Liver (tissue), 8 donors: ENCODE measurements at regions not wholly inside any gene's neighbourhood (a gene's known extent, or its start where the extent isn't known, plus 50 kb on each side); places are given as distances from the start of the nearest gene placed in this dataset.

Experiments
- DNase-seq: peaks from one replicate; pipeline ENCODE4 v3.0.0-alpha.2; 2017; ENCODE audit warnings: low spot score
- H3K27ac ChIP-seq, 2 donors: one replicate each; pipeline ENCODE4 v1.7.0; 2013; ENCODE audit warnings: inconsistent platforms in 2 of 2, low read length in 2 of 2, control low read depth in 1 of 2, low read depth in 1 of 2, mild to moderate bottlenecking in 1 of 2
- H3K27me3 ChIP-seq, 4 donors: one replicate each; pipeline versions ENCODE4 v1.6.1 to v1.7.0; 2013; ENCODE audit warnings: low read length in 3 of 4, inconsistent platforms in 1 of 4, mild to moderate bottlenecking in 1 of 4, moderate library complexity in 1 of 4; ENCODE audit not compliant: control insufficient read depth in 4 of 4, insufficient read depth in 4 of 4
- H3K36me3 ChIP-seq, 4 donors: one replicate each; pipeline versions ENCODE4 v1.6.1 to v1.7.0; 2013; ENCODE audit warnings: low read length in 3 of 4, mild to moderate bottlenecking in 3 of 4, low read depth in 1 of 4, moderate library complexity in 1 of 4; ENCODE audit not compliant: control insufficient read depth in 4 of 4, insufficient read depth in 3 of 4
- H3K4me1 ChIP-seq, 4 donors: one replicate each; pipeline versions ENCODE4 v1.6.1 to v1.7.0; 2013; ENCODE audit warnings: low read length in 3 of 4, mild to moderate bottlenecking in 3 of 4, moderate library complexity in 1 of 4; ENCODE audit not compliant: control insufficient read depth in 4 of 4, insufficient read depth in 4 of 4
- H3K4me3 ChIP-seq, 3 donors: one replicate each; pipeline versions ENCODE4 v1.6.1 to v1.7.0; 2013; ENCODE audit warnings: low read length in 3 of 3, control low read depth in 1 of 3, low read depth in 1 of 3, mild to moderate bottlenecking in 1 of 3
- H3K9ac ChIP-seq, 2 donors: one replicate each; pipeline ENCODE4 v1.7.0; 2013; ENCODE audit warnings: low read length in 2 of 2, mild to moderate bottlenecking in 2 of 2, moderate library complexity in 2 of 2, control low read depth in 1 of 2, low read depth in 1 of 2
- H3K9me3 ChIP-seq, 4 donors: one replicate each; pipeline versions ENCODE4 v1.6.1 to v1.7.0; 2013; ENCODE audit warnings: low read length in 3 of 4; ENCODE audit not compliant: control insufficient read depth in 4 of 4
- FOXA1 ChIP-seq: IDR thresholded peaks from 2 replicates; pipeline ENCODE4 v1.6.1; 2016; ENCODE audit warnings: antibody characterized with exemption
- FOXA2 ChIP-seq: IDR thresholded peaks from 2 replicates; pipeline ENCODE4 v1.6.1; 2016; ENCODE audit warnings: antibody characterized with exemption
- GABPA ChIP-seq, 2 donors: IDR thresholded peaks in 1 of 2; conservative IDR thresholded peaks in 1 of 2; 2 replicates each; pipeline ENCODE4 v1.6.1; 2016; ENCODE audit warnings: antibody characterized with exemption in 2 of 2, mild to moderate bottlenecking in 1 of 2, moderate library complexity in 1 of 2
- HNF4A ChIP-seq, 2 donors: conservative IDR thresholded peaks; 2 replicates each; pipeline ENCODE4 v1.6.1; 2016; ENCODE audit warnings: antibody characterized with exemption in 2 of 2, mild to moderate bottlenecking in 2 of 2
- HNF4G ChIP-seq: IDR thresholded peaks from 2 replicates; pipeline ENCODE4 v1.6.1; 2016; ENCODE audit warnings: antibody characterized with exemption
- JUND ChIP-seq, 2 donors: IDR thresholded peaks; 2 replicates each; pipeline ENCODE4 v1.6.1; 2016; ENCODE audit warnings: antibody characterized with exemption in 2 of 2
- RAD21 ChIP-seq, 2 donors: IDR thresholded peaks; 2 replicates each; pipeline ENCODE4 v1.6.1; 2016; ENCODE audit warnings: antibody characterized with exemption in 2 of 2, mild to moderate bottlenecking in 2 of 2
- RXRA ChIP-seq, 2 donors: IDR thresholded peaks; 2 replicates each; pipeline ENCODE4 v1.6.1; 2017 to 2018; ENCODE audit warnings: antibody characterized with exemption in 2 of 2, mild to moderate bottlenecking in 1 of 2
- SP1 ChIP-seq: IDR thresholded peaks from 2 replicates; pipeline ENCODE4 v1.6.1; 2018; ENCODE audit warnings: antibody characterized with exemption, mild to moderate bottlenecking
- TAF1 ChIP-seq: conservative IDR thresholded peaks from 2 replicates; pipeline ENCODE4 v1.6.1; 2016; ENCODE audit warnings: antibody characterized with exemption, mild to moderate bottlenecking
- WGBS: extraction: QIAGEN DNeasy Blood & Tissue Kit; methylation state at CpG from one replicate; pipeline ENCODE4 v1.1.7; 2013; 5-methylcytosine and 5-hydroxymethylcytosine counted together
- TF ChIP-seq, protein P1 (sequence below): IDR thresholded peaks from 2 replicates; pipeline ENCODE4 v1.6.1; 2016; ENCODE audit warnings: antibody characterized with exemption
- TF ChIP-seq, protein P2 (sequence below): fragments of 150-350 bp; IDR thresholded peaks from 2 replicates; pipeline ENCODE4 v1.5.1; 2017; ENCODE audit warnings: improper control_type of control experiment, low read depth, low read length; ENCODE audit not compliant: missing input control
- TF ChIP-seq, protein P3 (sequence below): IDR thresholded peaks from 2 replicates; pipeline ENCODE4 v1.6.1; 2016; ENCODE audit warnings: antibody characterized with exemption
- TF ChIP-seq, protein P4 (sequence below): IDR thresholded peaks from 2 replicates; pipeline ENCODE4 v1.6.1; 2016; ENCODE audit warnings: antibody characterized with exemption
- donor health status: healthy.
- donor health status: healthy.
- donor health status: healthy.
- donor health status: healthy.
- donor health status: healthy.

DNA sequence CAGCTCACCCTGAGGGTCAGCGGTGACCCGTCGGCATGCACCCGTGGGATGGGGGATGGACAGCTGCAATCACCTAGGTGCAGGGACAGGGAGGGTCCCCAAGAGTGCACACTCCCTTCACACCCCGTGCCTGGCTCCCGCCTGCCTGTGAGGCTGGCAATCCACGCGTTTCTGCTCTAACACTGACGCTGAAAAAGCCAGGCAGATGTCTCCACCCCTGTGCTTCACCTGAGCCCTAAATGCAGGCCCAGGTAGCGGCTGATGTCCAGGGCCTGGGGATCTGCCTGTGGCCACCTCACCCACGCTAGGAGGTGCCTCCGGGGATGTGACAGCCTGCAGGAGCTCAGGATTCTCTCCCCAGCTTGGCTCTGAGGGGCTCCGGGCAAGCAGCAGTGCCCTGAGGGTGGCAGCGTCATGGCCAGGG, 212.0 kb upstream of the SALL3 start:
- H3K27ac ChIP-seq = no peak overlapping the region
- H3K27me3 ChIP-seq = no peaks in the 10 kb centered on the region
- no peak for DNase-seq
- H3K4me1 ChIP-seq = no peaks in the 10 kb centered on the region
- H3K9me3 ChIP-seq = peaks cover 0 to 2% (median 0%) of the 10 kb centered on the region in 4 donors
- WGBS = 89% methylated on average over 14 of the region's 14 CpGs
- H3K36me3 ChIP-seq = no peaks in the 10 kb centered on the region
- no peak overlapping the region for H3K9ac ChIP-seq
- TF ChIP-seq JUND (IDR thresholded peaks at IDR 0.05) (no peak), HNF4A (conservative IDR thresholded peaks at IDR 0.05) (no peak), GABPA (IDR thresholded peaks at IDR 0.05 in 1 of 2, conservative IDR thresholded peaks at IDR 0.05 in 1 of 2) (no peak), FOXA1 (no peak), FOXA2 (no peak), TAF1 (no peak)
- TF ChIP-seq, protein P1, sequence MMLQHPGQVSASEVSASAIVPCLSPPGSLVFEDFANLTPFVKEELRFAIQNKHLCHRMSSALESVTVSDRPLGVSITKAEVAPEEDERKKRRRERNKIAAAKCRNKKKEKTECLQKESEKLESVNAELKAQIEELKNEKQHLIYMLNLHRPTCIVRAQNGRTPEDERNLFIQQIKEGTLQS = no peak
- no peak overlapping the region for H3K4me3 ChIP-seq

DNA sequence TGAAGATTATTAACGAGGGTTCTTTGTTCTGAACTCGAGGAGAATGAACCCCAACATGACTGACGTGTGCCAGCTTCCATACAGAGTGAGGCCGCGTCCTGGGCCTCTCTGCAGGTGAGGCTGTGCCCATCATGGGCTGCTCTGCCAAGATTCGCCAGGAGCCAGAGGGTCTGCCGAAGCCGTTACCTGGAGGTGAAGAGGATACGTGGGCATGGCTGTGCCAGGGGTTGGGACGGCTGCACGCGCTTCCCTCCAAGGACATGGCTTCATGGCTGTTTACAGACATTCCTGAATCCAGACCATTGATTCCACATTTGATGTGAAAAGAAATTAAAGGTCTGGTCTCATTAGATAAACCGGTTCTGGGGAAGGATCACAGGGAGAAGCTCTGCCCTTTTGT, 211.4 kb upstream of the SALL3 start:
- no peak overlapping the region for H3K9ac ChIP-seq
- H3K27me3 ChIP-seq = no peaks in the 10 kb centered on the region
- H3K9me3 ChIP-seq = no peaks in the 10 kb centered on the region
- 80% methylated on average over 13 of the region's 13 CpGs for WGBS
- no peaks in the 10 kb centered on the region for H3K36me3 ChIP-seq
- H3K4me1 ChIP-seq = no peaks in the 10 kb centered on the region
- DNase-seq = no peak
- no peak for TF ChIP-seq RXRA (IDR thresholded peaks at IDR 0.05)
- no peak for TF ChIP-seq GABPA (IDR thresholded peaks at IDR 0.05 in 1 of 2, conservative IDR thresholded peaks at IDR 0.05 in 1 of 2)
- TF ChIP-seq, protein P2, sequence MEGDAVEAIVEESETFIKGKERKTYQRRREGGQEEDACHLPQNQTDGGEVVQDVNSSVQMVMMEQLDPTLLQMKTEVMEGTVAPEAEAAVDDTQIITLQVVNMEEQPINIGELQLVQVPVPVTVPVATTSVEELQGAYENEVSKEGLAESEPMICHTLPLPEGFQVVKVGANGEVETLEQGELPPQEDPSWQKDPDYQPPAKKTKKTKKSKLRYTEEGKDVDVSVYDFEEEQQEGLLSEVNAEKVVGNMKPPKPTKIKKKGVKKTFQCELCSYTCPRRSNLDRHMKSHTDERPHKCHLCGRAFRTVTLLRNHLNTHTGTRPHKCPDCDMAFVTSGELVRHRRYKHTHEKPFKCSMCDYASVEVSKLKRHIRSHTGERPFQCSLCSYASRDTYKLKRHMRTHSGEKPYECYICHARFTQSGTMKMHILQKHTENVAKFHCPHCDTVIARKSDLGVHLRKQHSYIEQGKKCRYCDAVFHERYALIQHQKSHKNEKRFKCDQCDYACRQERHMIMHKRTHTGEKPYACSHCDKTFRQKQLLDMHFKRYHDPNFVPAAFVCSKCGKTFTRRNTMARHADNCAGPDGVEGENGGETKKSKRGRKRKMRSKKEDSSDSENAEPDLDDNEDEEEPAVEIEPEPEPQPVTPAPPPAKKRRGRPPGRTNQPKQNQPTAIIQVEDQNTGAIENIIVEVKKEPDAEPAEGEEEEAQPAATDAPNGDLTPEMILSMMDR = no peak
- no peak for TF ChIP-seq FOXA2
- no peak for TF ChIP-seq JUND (IDR thresholded peaks at IDR 0.05)
- H3K4me3 ChIP-seq = no peak overlapping the region
- H3K27ac ChIP-seq = no peak overlapping the region

DNA sequence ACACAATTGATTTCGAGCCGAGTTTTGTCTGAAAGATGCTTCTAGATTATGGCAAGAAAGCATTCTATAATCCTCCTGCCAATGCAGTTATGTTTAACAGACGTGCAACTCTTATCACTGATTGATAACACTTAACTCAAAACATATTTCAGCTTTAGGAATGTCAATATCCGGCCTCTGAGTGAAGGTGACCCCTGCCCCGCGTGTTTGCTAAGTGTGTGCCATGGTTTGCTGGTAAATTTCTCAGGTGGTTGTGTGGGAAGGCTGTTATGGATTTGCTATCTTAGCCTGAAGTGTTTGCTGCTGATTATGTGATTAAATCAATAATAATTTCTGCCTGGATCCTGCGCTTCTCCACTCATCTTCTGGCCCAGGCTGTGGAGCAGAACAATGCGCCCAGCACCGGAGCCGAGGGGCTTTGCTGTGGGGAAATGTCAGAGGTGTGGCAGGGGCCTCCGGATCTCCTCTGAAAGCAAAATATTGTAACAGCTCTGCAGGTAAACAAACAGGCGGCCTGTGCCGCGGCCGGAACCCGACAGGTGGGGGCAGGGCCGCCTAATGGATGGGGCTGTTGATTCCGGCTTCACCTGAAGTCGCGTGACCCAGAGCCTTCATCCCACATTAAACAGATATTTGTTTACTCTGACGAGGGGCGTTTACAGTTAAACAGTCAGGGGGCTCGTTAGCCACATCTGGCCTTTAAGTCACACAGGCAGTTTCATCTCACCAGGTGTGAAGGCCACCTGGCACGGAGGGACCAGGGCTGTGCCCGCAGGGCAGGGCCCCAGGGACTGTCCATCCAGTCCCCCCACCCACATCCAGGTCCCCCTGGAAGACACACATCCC, 210.7 kb upstream of the SALL3 start:
- no peaks in the 10 kb centered on the region for H3K4me1 ChIP-seq
- H3K9me3 ChIP-seq = no peaks in the 10 kb centered on the region
- H3K27ac ChIP-seq = no peak overlapping the region
- H3K9ac ChIP-seq = no peak overlapping the region
- TF ChIP-seq SP1 = no peak
- no peak for TF ChIP-seq JUND (IDR thresholded peaks at IDR 0.05)
- no peak for TF ChIP-seq RXRA (IDR thresholded peaks at IDR 0.05)
- no peak for TF ChIP-seq HNF4G
- TF ChIP-seq HNF4A (conservative IDR thresholded peaks at IDR 0.05) = no peak
- TF ChIP-seq, protein P1 = no peak
- TF ChIP-seq, protein P2 = no peak
- TF ChIP-seq, protein P3, sequence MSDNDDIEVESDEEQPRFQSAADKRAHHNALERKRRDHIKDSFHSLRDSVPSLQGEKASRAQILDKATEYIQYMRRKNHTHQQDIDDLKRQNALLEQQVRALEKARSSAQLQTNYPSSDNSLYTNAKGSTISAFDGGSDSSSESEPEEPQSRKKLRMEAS = no peak
- TF ChIP-seq, protein P4, sequence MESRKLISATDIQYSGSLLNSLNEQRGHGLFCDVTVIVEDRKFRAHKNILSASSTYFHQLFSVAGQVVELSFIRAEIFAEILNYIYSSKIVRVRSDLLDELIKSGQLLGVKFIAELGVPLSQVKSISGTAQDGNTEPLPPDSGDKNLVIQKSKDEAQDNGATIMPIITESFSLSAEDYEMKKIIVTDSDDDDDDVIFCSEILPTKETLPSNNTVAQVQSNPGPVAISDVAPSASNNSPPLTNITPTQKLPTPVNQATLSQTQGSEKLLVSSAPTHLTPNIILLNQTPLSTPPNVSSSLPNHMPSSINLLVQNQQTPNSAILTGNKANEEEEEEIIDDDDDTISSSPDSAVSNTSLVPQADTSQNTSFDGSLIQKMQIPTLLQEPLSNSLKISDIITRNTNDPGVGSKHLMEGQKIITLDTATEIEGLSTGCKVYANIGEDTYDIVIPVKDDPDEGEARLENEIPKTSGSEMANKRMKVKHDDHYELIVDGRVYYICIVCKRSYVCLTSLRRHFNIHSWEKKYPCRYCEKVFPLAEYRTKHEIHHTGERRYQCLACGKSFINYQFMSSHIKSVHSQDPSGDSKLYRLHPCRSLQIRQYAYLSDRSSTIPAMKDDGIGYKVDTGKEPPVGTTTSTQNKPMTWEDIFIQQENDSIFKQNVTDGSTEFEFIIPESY = no peak
- no peak for TF ChIP-seq GABPA (IDR thresholded peaks at IDR 0.05 in 1 of 2, conservative IDR thresholded peaks at IDR 0.05 in 1 of 2)
- no peak for TF ChIP-seq RAD21 (IDR thresholded peaks at IDR 0.05)
- DNase-seq = peak; percentile 33
- H3K27me3 ChIP-seq = no peaks in the 10 kb centered on the region
- no peaks in the 10 kb centered on the region for H3K36me3 ChIP-seq
- no peak overlapping the region for H3K4me3 ChIP-seq
- WGBS = 18% methylated on average over 25 of the region's 25 CpGs
